Parathyroid adenoma (tissue), 2 donors: ENCODE measurements at regions not wholly inside any gene's neighbourhood (a gene's known extent, or its start where the extent isn't known, plus 50 kb on each side); places are given as distances from the start of the nearest gene placed in this dataset.
"Not testable (repeated sequence)": the region's sequence is repeated elsewhere in the genome, so short reads cannot be mapped to it uniquely, and the experiment has no call there.

Source experiments
- H2AFZ ChIP-seq: fragments of 300-600 bp; sonication (generic); one replicate; pipeline ENCODE4 v1.7.0; 2017; ENCODE audit warnings: antibody characterized with exemption, mild to moderate bottlenecking
- H3K27ac ChIP-seq: fragments of 300-600 bp; sonication (generic); one replicate; pipeline ENCODE4 v1.7.0; 2017
- H3K27me3 ChIP-seq: fragments of 300-600 bp; sonication (generic); one replicate; pipeline ENCODE4 v1.7.0; 2017; ENCODE audit warnings: low read length; ENCODE audit not compliant: control insufficient read depth, insufficient read depth
- H3K36me3 ChIP-seq: fragments of 300-600 bp; sonication (generic); one replicate; pipeline ENCODE4 v1.7.0; 2017; ENCODE audit warnings: low read length; ENCODE audit not compliant: control insufficient read depth, insufficient read depth
- H3K4me1 ChIP-seq: fragments of 300-600 bp; sonication (generic); one replicate; pipeline ENCODE4 v1.7.0; 2017; ENCODE audit warnings: control low read depth
- H3K4me2 ChIP-seq: fragments of 300-600 bp; sonication (generic); one replicate; pipeline ENCODE4 v1.7.0; 2017; ENCODE audit warnings: low read length
- H3K4me3 ChIP-seq: fragments of 300-600 bp; sonication (generic); one replicate; pipeline ENCODE4 v1.7.0; 2017; ENCODE audit warnings: low read depth, low read length
- H3K79me2 ChIP-seq: fragments of 300-600 bp; sonication (generic); one replicate; pipeline ENCODE4 v1.7.0; 2017; ENCODE audit warnings: control low read depth
- H3K9ac ChIP-seq: fragments of 300-600 bp; sonication (generic); one replicate; pipeline ENCODE4 v1.7.0; 2017; ENCODE audit warnings: mild to moderate bottlenecking
- H3K9me3 ChIP-seq: fragments of 300-600 bp; sonication (generic); one replicate; pipeline ENCODE4 v1.7.0; 2017; ENCODE audit warnings: low read length; ENCODE audit not compliant: control insufficient read depth
- TF ChIP-seq, protein P1 (sequence below): fragments of 300-600 bp; sonication (generic); IDR thresholded peaks from one replicate; pipeline ENCODE4 v1.7.0; 2017; ENCODE audit warnings: antibody characterized with exemption, mild to moderate bottlenecking
- donor health status: primary hyperparathyroidism.

DNA sequence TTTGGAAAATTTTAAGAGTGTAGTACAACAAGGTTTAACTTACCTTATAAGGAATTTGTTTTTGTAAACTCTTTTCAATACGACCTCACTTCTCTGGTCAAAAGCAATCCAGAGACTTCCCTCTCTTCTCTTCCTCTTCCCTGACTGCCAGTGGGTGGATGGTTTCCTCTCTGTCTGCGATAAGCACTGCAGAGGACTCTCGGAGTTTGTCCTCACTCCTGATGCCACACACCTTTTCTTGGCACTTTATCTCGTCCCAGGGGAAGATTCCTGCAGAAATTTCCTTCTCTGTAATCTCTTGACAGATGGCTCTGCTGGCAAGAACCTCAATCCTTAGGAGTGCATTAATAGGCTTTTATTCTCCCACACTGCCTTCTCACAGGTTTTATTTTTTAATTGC is 641.6 kb downstream of the NR2F1-AS1 start:
- Histone ChIP-seq H3K9me3 (no peaks in the 10 kb centered on the region), H3K79me2 (no peaks in the 10 kb centered on the region), H3K4me3 (no peak overlapping the region), H3K36me3 (no peaks in the 10 kb centered on the region), H3K9ac (no peak overlapping the region), H3K27ac (no peak overlapping the region), H3K27me3 (no peaks in the 10 kb centered on the region), H2AFZ (no peak overlapping the region), H3K4me1 (no peaks in the 10 kb centered on the region), H3K4me2 (no peak overlapping the region)
- TF ChIP-seq, protein P1, sequence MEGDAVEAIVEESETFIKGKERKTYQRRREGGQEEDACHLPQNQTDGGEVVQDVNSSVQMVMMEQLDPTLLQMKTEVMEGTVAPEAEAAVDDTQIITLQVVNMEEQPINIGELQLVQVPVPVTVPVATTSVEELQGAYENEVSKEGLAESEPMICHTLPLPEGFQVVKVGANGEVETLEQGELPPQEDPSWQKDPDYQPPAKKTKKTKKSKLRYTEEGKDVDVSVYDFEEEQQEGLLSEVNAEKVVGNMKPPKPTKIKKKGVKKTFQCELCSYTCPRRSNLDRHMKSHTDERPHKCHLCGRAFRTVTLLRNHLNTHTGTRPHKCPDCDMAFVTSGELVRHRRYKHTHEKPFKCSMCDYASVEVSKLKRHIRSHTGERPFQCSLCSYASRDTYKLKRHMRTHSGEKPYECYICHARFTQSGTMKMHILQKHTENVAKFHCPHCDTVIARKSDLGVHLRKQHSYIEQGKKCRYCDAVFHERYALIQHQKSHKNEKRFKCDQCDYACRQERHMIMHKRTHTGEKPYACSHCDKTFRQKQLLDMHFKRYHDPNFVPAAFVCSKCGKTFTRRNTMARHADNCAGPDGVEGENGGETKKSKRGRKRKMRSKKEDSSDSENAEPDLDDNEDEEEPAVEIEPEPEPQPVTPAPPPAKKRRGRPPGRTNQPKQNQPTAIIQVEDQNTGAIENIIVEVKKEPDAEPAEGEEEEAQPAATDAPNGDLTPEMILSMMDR = no peak

DNA sequence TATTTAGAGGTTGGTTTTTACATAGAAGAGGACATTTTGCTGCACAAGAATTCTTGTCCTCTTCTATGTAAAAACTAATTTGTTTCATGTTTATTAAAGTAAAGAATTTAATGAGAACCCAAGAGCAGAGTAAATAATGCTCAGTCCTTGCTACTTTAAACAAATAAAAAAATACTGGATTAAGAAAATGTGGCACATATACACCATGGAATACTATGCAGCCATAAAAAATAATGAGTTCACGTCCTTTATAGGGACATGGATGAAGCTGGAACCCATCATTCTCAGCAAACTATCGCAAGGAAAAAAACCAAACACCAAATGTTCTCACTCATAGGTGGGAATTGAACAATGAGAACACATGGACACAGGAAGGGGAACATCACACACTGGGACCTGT is 643.6 kb downstream of the NR2F1-AS1 start:
- not testable (repeated sequence) for H3K4me2 ChIP-seq, H3K79me2 ChIP-seq, H3K4me3 ChIP-seq, H3K27me3 ChIP-seq, H3K9me3 ChIP-seq, H3K9ac ChIP-seq, H3K4me1 ChIP-seq, H3K27ac ChIP-seq, H2AFZ ChIP-seq, H3K36me3 ChIP-seq

DNA sequence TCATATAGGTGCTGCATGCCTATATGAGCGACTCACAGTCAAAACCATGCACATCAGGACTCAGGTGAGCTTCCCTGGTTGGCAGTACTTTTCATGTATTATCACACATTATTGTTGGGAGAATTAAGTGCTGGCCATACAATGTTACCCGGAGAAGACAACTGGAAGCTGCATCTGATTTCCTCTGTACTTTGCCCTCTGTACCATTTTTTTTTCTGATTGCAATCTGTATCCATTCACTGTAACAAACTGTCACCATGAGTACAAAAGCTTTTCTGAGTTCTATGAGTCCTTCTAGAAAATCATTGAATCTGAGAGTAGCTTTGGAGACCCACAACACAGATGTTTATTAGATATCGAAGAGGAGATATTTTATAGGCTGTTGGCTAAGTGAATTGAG is 651.0 kb downstream of the NR2F1-AS1 start:
- no peaks in the 10 kb centered on the region for H3K4me1 ChIP-seq
- H3K36me3 ChIP-seq = no peaks in the 10 kb centered on the region
- H3K4me2 ChIP-seq = no peak overlapping the region
- TF ChIP-seq, protein P1 = no peak
- H3K9ac ChIP-seq = no peak overlapping the region
- no peaks in the 10 kb centered on the region for H3K9me3 ChIP-seq
- H3K79me2 ChIP-seq = no peaks in the 10 kb centered on the region
- H2AFZ ChIP-seq = no peak overlapping the region
- no peak overlapping the region for H3K4me3 ChIP-seq
- H3K27me3 ChIP-seq = no peaks in the 10 kb centered on the region
- no peak overlapping the region for H3K27ac ChIP-seq

DNA sequence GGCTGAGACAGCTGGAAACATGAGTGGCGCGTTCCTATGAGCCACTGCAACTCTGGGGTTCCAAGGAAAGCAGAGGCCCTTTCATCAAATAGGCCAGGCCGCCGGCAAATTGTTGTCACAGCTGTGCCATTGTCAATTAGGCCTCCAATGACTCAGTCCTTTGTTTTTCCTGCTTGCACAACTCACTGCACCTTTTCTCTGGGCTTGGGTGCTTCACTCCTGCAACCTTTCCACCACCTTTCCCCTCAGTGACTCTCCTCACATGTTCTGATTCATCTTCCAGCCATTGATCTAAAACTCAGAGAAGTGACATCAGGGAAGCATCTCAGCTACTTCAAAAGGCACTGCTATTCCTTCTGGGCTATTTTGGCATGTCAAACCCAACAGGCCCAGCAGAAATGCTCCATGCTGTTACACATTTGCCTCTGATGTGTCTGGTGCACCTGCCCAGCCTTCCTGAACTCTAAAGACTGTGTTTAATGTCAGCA is 653.7 kb downstream of the NR2F1-AS1 start:
- Histone ChIP-seq H3K36me3 (no peaks in the 10 kb centered on the region), H3K4me3 (no peak overlapping the region), H3K4me2 (no peak overlapping the region), H3K27me3 (no peaks in the 10 kb centered on the region), H3K79me2 (no peaks in the 10 kb centered on the region), H3K27ac (no peak overlapping the region), H3K9ac (no peak overlapping the region), H3K9me3 (no peaks in the 10 kb centered on the region), H3K4me1 (no peaks in the 10 kb centered on the region), H2AFZ (no peak overlapping the region)
- TF ChIP-seq, protein P1 = no peak

DNA sequence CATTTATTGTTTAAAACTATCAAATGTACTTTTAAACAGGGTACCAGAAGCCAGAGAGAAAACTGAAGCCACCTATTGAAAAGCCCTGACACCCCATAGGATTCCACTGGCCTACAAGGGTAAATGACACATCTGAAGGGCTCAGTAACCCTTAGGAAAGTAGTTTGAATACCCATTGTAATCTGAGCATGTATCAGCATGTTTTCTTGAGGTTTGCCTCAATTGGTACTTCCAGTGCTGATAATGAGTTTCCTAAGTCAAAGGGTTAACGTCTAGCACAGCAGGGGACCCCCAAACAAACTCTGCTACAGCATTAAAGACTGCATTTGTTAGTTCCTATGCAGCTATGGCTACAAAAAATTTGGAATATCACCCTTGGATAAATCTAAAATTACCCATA is 657.1 kb downstream of the NR2F1-AS1 start:
- TF ChIP-seq, protein P1 = no peak
- H3K79me2 ChIP-seq = no peaks in the 10 kb centered on the region
- H2AFZ ChIP-seq = no peak overlapping the region
- no peak overlapping the region for H3K27ac ChIP-seq
- H3K27me3 ChIP-seq = no peaks in the 10 kb centered on the region
- no peaks in the 10 kb centered on the region for H3K9me3 ChIP-seq
- H3K4me1 ChIP-seq = no peaks in the 10 kb centered on the region
- no peak overlapping the region for H3K4me2 ChIP-seq
- no peak overlapping the region for H3K4me3 ChIP-seq
- H3K9ac ChIP-seq = no peak overlapping the region
- no peaks in the 10 kb centered on the region for H3K36me3 ChIP-seq
